DND-41 (cell line): ENCODE measurements at regions not wholly inside any gene's neighbourhood (a gene's known extent, or its start where the extent isn't known, plus 50 kb on each side); places are given as distances from the start of the nearest gene placed in this dataset.

ENCODE experiments used
- ATAC-seq: fragments of 200-7000 bp; cut with Tn5 transposase; 3 replicates; pipeline ENCODE4 v1.9.1; 2021; ENCODE audit warnings: low read depth; ENCODE audit not compliant: insufficient read depth
- DNase-seq: peaks from one replicate; pipeline ENCODE4 v3.0.0-alpha.2; 2020
- H2AFZ ChIP-seq: 2 replicates; pipeline ENCODE4 v1.6.0; 2012; ENCODE audit warnings: low read depth, low read length
- H3K27ac ChIP-seq: 2 replicates; pipeline ENCODE4 v1.5.1; 2012; ENCODE audit warnings: low read length, inconsistent platforms
- H3K27me3 ChIP-seq: fragments of 200-600 bp; sonication (generic); 2 replicates; pipeline ENCODE4 v1.6.0; 2012; ENCODE audit warnings: low read length, mild to moderate bottlenecking, inconsistent platforms; ENCODE audit not compliant: insufficient read depth, poor library complexity
- H3K36me3 ChIP-seq: 2 replicates; pipeline ENCODE4 v1.5.1; 2012; ENCODE audit warnings: low read length, inconsistent platforms; ENCODE audit not compliant: insufficient read depth
- H3K4me1 ChIP-seq: 2 replicates; pipeline ENCODE4 v1.5.1; 2012; ENCODE audit warnings: mild to moderate bottlenecking, low read length; ENCODE audit not compliant: insufficient read depth
- H3K4me2 ChIP-seq: 2 replicates; pipeline ENCODE4 v1.6.0; 2012; ENCODE audit warnings: mild to moderate bottlenecking, moderate library complexity, low read length, inconsistent platforms; ENCODE audit not compliant: insufficient read depth
- H3K4me3 ChIP-seq, 2 experiments: fragments of 200-600 bp in 1 of 2; shearing (Covaris generic) in 1 of 2; 2 replicates each; pipeline ENCODE4 v1.5.1; 2012 to 2016; ENCODE audit warnings: inconsistent platforms in 2 of 2, low read length in 2 of 2, mild to moderate bottlenecking in 2 of 2, low read depth in 1 of 2, moderate library complexity in 1 of 2
- H3K79me2 ChIP-seq: 2 replicates; pipeline ENCODE4 v1.6.0; 2012; ENCODE audit warnings: low read length, inconsistent platforms; ENCODE audit not compliant: insufficient read depth
- H3K9ac ChIP-seq: 2 replicates; pipeline ENCODE4 v1.6.0; 2012; ENCODE audit warnings: low read depth, mild to moderate bottlenecking, inconsistent platforms, low read length, moderate library complexity
- H3K9me3 ChIP-seq: 2 replicates; pipeline ENCODE4 v1.5.1; 2012; ENCODE audit warnings: low read length, moderate library complexity, mild to moderate bottlenecking, inconsistent platforms; ENCODE audit not compliant: insufficient read depth, severe bottlenecking
- H4K20me1 ChIP-seq: 2 replicates; pipeline ENCODE4 v1.6.0; 2012; ENCODE audit warnings: low read length; ENCODE audit not compliant: insufficient read depth
- CTCF ChIP-seq: IDR thresholded peaks from 2 replicates; pipeline ENCODE4 v1.5.1; 2012; ENCODE audit warnings: borderline replicate concordance, low read length, moderate library complexity, mild to moderate bottlenecking; ENCODE audit not compliant: poor library complexity, severe bottlenecking; ENCODE audit errors: extremely low read depth
- EZH2 ChIP-seq: IDR thresholded peaks from 3 replicates; pipeline ENCODE4 v1.6.1; 2012; ENCODE audit warnings: borderline replicate concordance, low read depth, mild to moderate bottlenecking, moderate library complexity, low read length, inconsistent platforms; ENCODE audit not compliant: severe bottlenecking

- no peaks in the 10 kb centered on the region for H3K79me2 ChIP-seq
- no peaks in the 10 kb centered on the region for H3K9me3 ChIP-seq
- DNase-seq (no peak), ATAC-seq (no peak)
- no peaks in the 10 kb centered on the region for H3K27me3 ChIP-seq
- H3K27ac ChIP-seq: no peak overlapping the region
- no peaks in the 10 kb centered on the region for H3K36me3 ChIP-seq
- H3K9ac ChIP-seq: no peak overlapping the region
- no peaks in the 10 kb centered on the region for H4K20me1 ChIP-seq
- H3K4me2 ChIP-seq: no peak overlapping the region
- H3K4me1 ChIP-seq: no peaks in the 10 kb centered on the region
- H3K4me3 ChIP-seq: no peak overlapping the region
- TF ChIP-seq CTCF (no peak), EZH2 (no peak)
- H2AFZ ChIP-seq: no peak overlapping the region
These were observed 75.6 kb upstream of the RFC3 start for GRCh38 chr13:33742321-33742720.

DNA sequence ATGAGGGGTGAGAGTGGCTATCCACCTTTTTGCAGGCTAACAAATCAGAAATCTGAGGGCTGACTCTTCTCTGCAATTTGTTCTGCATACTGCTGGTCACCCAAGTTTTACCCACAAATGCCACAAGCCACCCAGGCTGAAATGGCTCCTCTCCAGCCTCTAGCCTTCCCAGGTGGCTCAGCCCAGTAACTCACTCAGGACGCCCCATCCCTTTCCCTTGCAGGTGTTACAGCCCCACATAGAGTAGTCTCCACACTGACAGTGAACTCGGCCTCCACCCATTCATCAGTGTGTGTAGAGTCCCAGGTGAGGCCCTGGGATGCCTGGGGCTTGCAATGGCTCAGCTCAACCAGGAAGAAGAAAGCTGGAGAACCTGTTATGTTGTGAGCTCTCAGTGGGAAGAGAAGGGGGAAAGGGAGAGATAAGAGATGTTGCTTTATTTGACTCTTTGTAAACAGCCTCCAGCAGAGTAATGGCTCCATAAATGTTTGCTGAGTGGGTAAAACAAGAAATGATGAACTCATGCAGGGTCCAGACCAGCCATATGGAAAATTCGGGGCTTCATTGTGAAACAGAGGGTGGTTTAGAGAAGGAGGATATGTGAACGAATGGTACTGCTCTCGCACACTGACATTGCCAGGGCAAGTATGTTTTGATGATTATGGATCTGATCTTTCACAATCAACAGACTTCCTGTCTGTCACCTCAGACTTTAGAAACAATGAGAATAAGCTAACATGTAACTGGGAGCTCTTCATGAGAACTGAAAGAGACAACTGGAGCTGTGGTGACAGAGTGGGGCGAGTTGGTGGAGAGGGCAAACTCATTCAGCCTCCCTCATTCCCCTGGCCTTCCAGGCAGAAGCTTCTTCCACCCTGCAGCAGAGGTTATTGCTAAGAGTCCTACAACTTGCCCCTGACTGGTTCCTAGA is 74.2 kb upstream of the RFC3 start:
- Histone ChIP-seq H3K4me3 (no peak overlapping the region), H3K27ac (no peak overlapping the region)

DNA sequence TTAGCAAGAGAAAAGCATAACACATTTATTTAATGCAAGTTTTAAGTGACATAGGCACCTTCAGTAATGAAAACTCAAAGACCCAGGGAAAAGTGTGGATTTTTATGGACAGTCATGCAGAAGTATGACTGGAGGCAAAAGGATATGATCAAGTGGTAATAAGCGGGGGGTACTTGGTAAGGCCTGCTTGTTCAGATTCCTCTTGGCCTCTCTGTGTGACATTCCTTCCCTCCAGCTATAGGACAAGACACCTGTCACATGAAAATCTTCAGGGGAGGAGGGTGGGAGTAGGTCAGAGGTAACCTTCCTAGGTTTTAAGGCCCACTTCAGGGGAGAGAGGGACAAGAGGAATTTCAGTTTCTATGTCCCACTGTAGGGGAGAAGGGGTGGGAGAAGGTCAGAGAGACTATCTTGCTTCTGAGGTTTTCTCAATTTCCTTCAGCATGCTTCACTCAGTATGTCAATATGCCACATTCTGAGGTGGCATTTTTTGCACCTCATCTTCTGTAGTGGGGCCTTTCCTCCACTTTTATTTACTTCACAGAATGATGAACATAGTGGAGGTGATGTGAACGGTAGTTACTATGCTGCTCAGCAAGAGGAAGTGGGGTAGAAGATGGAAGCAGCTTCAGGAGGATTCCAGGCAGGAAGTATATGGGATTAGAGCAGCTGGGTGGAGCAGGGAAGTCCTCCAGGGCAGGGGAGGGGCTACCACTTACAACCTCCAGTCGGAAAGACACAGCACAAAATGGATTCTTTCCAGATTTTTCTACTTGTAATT is 73.2 kb upstream of the RFC3 start:
- no peaks in the 10 kb centered on the region for H3K27me3 ChIP-seq
- H3K9me3 ChIP-seq: peaks cover 4% of the 10 kb centered on the region
- no peak overlapping the region for H3K4me2 ChIP-seq
- no peaks in the 10 kb centered on the region for H3K36me3 ChIP-seq
- H2AFZ ChIP-seq: no peak overlapping the region
- DNase-seq (no peak), ATAC-seq (no peak)
- H3K4me3 ChIP-seq: no peak overlapping the region
- no peaks in the 10 kb centered on the region for H3K79me2 ChIP-seq
- H4K20me1 ChIP-seq: no peaks in the 10 kb centered on the region
- H3K9ac ChIP-seq: no peak overlapping the region
- H3K4me1 ChIP-seq: no peaks in the 10 kb centered on the region
- H3K27ac ChIP-seq: no peak overlapping the region
- no peak for TF ChIP-seq EZH2
- no peak for TF ChIP-seq CTCF

More for the DNA sequence above, 74.2 kb upstream of the RFC3 start:
- ATAC-seq (peak; percentile 48; the same call in 1 of the 3 replicates), DNase-seq (no peak)
- Histone ChIP-seq H4K20me1 (no peaks in the 10 kb centered on the region), H3K9me3 (peaks cover 4% of the 10 kb centered on the region), H3K4me2 (no peak overlapping the region), H3K4me1 (no peaks in the 10 kb centered on the region), H2AFZ (no peak overlapping the region; the same call in 1 of the 2 replicates), H3K9ac (no peak overlapping the region), H3K79me2 (no peaks in the 10 kb centered on the region), H3K27me3 (no peaks in the 10 kb centered on the region), H3K36me3 (no peaks in the 10 kb centered on the region)
- TF ChIP-seq EZH2: no peak
- TF ChIP-seq CTCF: no peak
